DOHH2 (cell line): ENCODE measurements at regions not wholly inside any gene's neighbourhood (a gene's known extent, or its start where the extent isn't known, plus 50 kb on each side); places are given as distances from the start of the nearest gene placed in this dataset.

ENCODE experiments used
- H3F3A ChIP-seq: fragments of 200-600 bp; sonication (generic), shearing (Covaris generic); 2 replicates; pipeline ENCODE4 v1.6.0; 2016; ENCODE audit warnings: antibody characterized with exemption, mild to moderate bottlenecking; ENCODE audit not compliant: control insufficient read depth, insufficient read depth
- H3K27ac ChIP-seq: fragments of 200-600 bp; sonication (generic); 2 replicates; pipeline ENCODE4 v1.5.1; 2014; ENCODE audit warnings: low read depth, mild to moderate bottlenecking, low read length, moderate library complexity
- H3K27me3 ChIP-seq: fragments of 200-600 bp; sonication (generic); 2 replicates; pipeline ENCODE4 v1.6.1; 2014; ENCODE audit warnings: mild to moderate bottlenecking, low read length, mixed read lengths; ENCODE audit not compliant: control insufficient read depth
- H3K36me3 ChIP-seq: fragments of 200-600 bp; sonication (generic); 2 replicates; pipeline ENCODE4 v1.6.1; 2014; ENCODE audit warnings: mild to moderate bottlenecking, low read length, moderate library complexity, mixed read lengths; ENCODE audit not compliant: control insufficient read depth
- H3K4me1 ChIP-seq: fragments of 200-600 bp; sonication (generic); 2 replicates; pipeline ENCODE4 v1.6.1; 2014; ENCODE audit warnings: mild to moderate bottlenecking, low read length, mixed read lengths; ENCODE audit not compliant: control insufficient read depth
- H3K4me2 ChIP-seq: fragments of 200-600 bp; sonication (generic); 2 replicates; pipeline ENCODE4 v1.6.0; 2014; ENCODE audit warnings: mild to moderate bottlenecking, low read length, moderate library complexity
- H3K4me3 ChIP-seq: fragments of 200-600 bp; sonication (generic); 2 replicates; pipeline ENCODE4 v1.5.1; 2014; ENCODE audit warnings: mild to moderate bottlenecking, low read length, mixed read lengths
- H3K79me2 ChIP-seq: fragments of 200-600 bp; sonication (generic); 2 replicates; pipeline ENCODE4 v1.6.1; 2014; ENCODE audit warnings: mild to moderate bottlenecking, low read length, mixed read lengths; ENCODE audit not compliant: control insufficient read depth
- H3K9me2 ChIP-seq: fragments of 200-600 bp; sonication (generic); replicated peaks from 2 replicates; pipeline ENCODE4 v1.6.1; 2014; ENCODE audit warnings: mild to moderate bottlenecking, low read length, mixed read lengths; ENCODE audit not compliant: control insufficient read depth
- H3K9me3 ChIP-seq: fragments of 200-600 bp; sonication (generic); 2 replicates; pipeline ENCODE4 v1.6.1; 2014; ENCODE audit warnings: antibody characterized with exemption, low read length, mixed read lengths; ENCODE audit not compliant: control insufficient read depth, insufficient read depth
- H4K20me1 ChIP-seq: fragments of 200-600 bp; sonication (generic); 2 replicates; pipeline ENCODE4 v1.6.0; 2014; ENCODE audit warnings: low read depth, mild to moderate bottlenecking, antibody characterized with exemption, low read length, moderate library complexity; ENCODE audit not compliant: control insufficient read depth, insufficient read depth
- CTCF ChIP-seq: fragments of 200-600 bp; sonication (generic); IDR thresholded peaks from one replicate; pipeline ENCODE4 v1.5.1; 2014; ENCODE audit warnings: antibody characterized with exemption, mild to moderate bottlenecking, low read depth, low read length; ENCODE audit not compliant: poor library complexity, severe bottlenecking
- EZH2phosphoT487 ChIP-seq: fragments of 200-600 bp; sonication (generic); IDR thresholded peaks from 2 replicates; pipeline ENCODE4 v1.6.1; 2017; ENCODE audit warnings: borderline replicate concordance, mild to moderate bottlenecking, antibody characterized with exemption, low read length, moderate library complexity, mixed read lengths

- Histone ChIP-seq H4K20me1 (no peaks in the 10 kb centered on the region), H3K9me3 (no peaks in the 10 kb centered on the region), H3K4me1 (no peaks in the 10 kb centered on the region), H3K27me3 (no peaks in the 10 kb centered on the region), H3K79me2 (peaks cover 52% of the 10 kb centered on the region), H3K36me3 (no peaks in the 10 kb centered on the region), H3K4me3 (no peak overlapping the region), H3K27ac (no peak overlapping the region), H3F3A (no peaks in the 10 kb centered on the region), H3K9me2 (no peaks in the 10 kb centered on the region), H3K4me2 (no peak overlapping the region)
- TF ChIP-seq CTCF (no peak), EZH2phosphoT487 (no peak)
These were observed 195.8 kb downstream of the HIPK3 start for GRCh38 chr11:33452836-33453624.

GRCh38 chr11:33451364-33451763, 194.2 kb downstream of the HIPK3 start:
- Histone ChIP-seq H3K27me3 (no peaks in the 10 kb centered on the region), H3K4me3 (no peak overlapping the region), H3K4me2 (no peak overlapping the region), H3K36me3 (no peaks in the 10 kb centered on the region), H3K4me1 (peaks cover 4% of the 10 kb centered on the region), H3K79me2 (peaks cover 52% of the 10 kb centered on the region), H3K27ac (no peak overlapping the region), H3K9me2 (no peaks in the 10 kb centered on the region), H4K20me1 (no peaks in the 10 kb centered on the region), H3F3A (no peaks in the 10 kb centered on the region), H3K9me3 (no peaks in the 10 kb centered on the region)
- no peak for TF ChIP-seq EZH2phosphoT487
- no peak for TF ChIP-seq CTCF

- Histone ChIP-seq H3K4me3 (no peak overlapping the region), H3K9me2 (no peaks in the 10 kb centered on the region), H4K20me1 (no peaks in the 10 kb centered on the region), H3F3A (no peaks in the 10 kb centered on the region), H3K27ac (no peak overlapping the region), H3K4me1 (peaks cover 20% of the 10 kb centered on the region), H3K79me2 (peaks cover 61% of the 10 kb centered on the region), H3K27me3 (no peaks in the 10 kb centered on the region), H3K9me3 (no peaks in the 10 kb centered on the region), H3K36me3 (no peaks in the 10 kb centered on the region), H3K4me2 (no peak overlapping the region)
- no peak for TF ChIP-seq EZH2phosphoT487
- no peak for TF ChIP-seq CTCF
These were observed 192.6 kb downstream of the HIPK3 start for GRCh38 chr11:33449798-33450197.
